GM12864 (cell line): ENCODE measurements at regions not wholly inside any gene's neighbourhood (a gene's known extent, or its start where the extent isn't known, plus 50 kb on each side); places are given as distances from the start of the nearest gene placed in this dataset.
"Not testable (repeated sequence)": the region's sequence is repeated elsewhere in the genome, so short reads cannot be mapped to it uniquely, and the experiment has no call there.

Experiments used
- DNase-seq: peaks from one replicate; pipeline ENCODE4 v3.0.0-alpha.2; 2011; ENCODE audit warnings: low read depth
- H3K4me3 ChIP-seq: 2 replicates; pipeline ENCODE4 v1.5.1; 2011; ENCODE audit warnings: mild to moderate bottlenecking, low read depth, low read length, control low read depth
- TF ChIP-seq, protein P1 (sequence below): IDR thresholded peaks from 2 replicates; pipeline ENCODE4 v1.5.1; 2011; ENCODE audit warnings: low read depth, mild to moderate bottlenecking, moderate library complexity, low read length, control low read depth, inconsistent platforms; ENCODE audit errors: missing control alignments

DNA sequence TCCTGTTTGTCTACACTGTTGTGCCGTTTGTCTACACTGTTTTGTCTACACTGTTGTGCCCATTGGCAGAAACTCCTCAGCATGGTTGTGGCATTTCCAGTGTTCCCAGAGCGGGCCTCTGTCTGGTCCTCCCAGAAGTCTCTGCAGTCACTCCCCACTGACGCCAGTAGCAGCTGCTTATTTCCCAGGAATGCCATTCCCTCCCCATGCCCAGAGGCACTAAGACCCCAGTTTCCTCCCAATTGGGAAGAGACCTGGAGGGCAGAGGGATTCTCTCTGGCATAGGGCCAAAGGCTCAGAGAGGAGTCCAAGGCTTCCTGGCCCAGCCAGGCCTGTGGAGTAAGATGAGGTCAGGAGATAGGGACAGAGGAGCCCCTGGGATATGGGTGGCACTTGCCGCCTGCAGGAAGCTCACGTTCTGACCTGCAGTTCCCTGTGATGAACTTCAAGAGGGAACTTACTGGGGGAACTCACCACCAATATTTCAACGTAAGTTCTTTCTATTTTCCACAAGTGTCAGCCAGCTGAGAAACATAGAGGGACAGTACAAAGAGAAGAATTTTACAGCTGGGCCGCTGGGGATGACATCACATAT is 69.1 kb downstream of the TNFAIP2 start:
- H3K4me3 ChIP-seq: no peak overlapping the region
- TF ChIP-seq, protein P1, sequence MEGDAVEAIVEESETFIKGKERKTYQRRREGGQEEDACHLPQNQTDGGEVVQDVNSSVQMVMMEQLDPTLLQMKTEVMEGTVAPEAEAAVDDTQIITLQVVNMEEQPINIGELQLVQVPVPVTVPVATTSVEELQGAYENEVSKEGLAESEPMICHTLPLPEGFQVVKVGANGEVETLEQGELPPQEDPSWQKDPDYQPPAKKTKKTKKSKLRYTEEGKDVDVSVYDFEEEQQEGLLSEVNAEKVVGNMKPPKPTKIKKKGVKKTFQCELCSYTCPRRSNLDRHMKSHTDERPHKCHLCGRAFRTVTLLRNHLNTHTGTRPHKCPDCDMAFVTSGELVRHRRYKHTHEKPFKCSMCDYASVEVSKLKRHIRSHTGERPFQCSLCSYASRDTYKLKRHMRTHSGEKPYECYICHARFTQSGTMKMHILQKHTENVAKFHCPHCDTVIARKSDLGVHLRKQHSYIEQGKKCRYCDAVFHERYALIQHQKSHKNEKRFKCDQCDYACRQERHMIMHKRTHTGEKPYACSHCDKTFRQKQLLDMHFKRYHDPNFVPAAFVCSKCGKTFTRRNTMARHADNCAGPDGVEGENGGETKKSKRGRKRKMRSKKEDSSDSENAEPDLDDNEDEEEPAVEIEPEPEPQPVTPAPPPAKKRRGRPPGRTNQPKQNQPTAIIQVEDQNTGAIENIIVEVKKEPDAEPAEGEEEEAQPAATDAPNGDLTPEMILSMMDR: no peak
- no peak for DNase-seq

DNA sequence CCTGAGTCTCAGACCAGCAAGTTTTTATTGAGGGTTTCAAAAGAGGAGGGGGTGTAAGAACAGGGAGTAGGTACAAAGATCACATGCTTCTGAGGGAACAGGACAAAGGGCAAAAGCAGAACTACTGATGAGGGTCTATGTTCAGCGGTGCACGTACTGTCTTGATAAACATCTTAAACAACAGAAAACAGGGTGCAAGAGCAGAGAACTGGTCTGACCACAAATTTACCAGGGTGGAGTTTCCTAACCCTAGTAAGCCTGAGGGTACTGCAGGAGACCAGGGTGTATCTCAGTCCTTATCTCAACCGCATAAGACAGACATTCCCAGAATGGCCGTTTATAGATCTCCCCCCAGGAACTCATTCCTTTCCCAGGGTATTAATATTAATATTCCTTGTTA is 69.6 kb downstream of the TNFAIP2 start:
- not testable (repeated sequence) for H3K4me3 ChIP-seq, DNase-seq

DNA sequence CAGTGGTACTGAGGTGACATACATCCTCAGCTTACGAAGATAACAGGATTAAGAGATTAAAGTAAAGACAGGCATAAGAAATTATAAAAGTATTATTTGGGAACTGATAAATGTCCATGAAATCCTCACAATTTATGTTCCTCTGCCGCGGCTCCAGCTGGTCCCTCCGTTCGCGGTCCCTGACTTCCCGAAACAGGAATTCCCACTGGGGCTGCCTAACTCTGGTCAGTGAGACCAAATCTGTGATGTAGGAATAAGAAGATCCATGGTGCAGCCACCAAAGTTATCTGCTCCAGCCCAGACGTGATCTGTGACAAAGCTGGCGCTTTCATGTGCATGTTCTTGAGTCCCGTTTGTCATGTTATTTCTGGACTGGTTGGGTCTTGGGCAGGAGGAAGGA is 70.2 kb downstream of the TNFAIP2 start:
- not testable (repeated sequence) for DNase-seq, H3K4me3 ChIP-seq

DNA sequence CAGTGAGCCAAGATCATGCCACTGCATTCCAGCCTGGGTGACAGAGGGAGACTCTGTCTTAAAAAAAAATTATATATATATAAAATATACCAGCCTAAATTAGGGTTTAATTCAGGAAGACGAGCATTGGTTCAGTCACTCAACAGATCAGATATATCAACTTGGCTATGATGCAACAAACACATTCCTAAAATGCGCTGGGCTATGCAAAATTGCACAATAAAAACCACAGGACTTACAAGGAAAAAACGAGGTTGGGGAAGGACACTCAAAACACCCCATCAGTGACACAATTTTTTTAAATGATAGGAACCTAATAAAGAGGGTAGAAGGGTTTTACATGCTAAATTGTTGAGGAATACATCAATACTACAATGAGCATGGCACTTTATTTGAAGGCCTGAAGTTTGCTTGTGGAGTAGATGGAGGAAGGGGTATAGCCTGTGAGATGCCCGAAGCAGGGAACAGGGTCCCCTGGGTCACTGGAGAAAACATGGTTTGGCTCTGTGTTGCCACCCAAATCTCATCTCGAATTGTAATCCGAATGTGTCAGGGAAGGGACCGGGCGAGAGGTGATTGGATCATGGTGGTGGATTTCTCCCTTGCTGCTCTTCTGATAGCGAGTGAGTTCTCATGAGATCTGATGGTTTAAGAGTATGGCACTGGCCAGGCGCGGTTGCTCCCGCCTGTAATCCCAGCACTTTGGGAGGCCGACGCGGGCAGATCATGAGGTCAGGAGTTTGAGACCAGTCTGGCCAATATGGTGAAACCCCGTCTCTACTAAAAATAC is 71.2 kb downstream of the TNFAIP2 start:
- no peak overlapping the region for H3K4me3 ChIP-seq
- no peak for DNase-seq
- TF ChIP-seq, protein P1: no peak

DNA sequence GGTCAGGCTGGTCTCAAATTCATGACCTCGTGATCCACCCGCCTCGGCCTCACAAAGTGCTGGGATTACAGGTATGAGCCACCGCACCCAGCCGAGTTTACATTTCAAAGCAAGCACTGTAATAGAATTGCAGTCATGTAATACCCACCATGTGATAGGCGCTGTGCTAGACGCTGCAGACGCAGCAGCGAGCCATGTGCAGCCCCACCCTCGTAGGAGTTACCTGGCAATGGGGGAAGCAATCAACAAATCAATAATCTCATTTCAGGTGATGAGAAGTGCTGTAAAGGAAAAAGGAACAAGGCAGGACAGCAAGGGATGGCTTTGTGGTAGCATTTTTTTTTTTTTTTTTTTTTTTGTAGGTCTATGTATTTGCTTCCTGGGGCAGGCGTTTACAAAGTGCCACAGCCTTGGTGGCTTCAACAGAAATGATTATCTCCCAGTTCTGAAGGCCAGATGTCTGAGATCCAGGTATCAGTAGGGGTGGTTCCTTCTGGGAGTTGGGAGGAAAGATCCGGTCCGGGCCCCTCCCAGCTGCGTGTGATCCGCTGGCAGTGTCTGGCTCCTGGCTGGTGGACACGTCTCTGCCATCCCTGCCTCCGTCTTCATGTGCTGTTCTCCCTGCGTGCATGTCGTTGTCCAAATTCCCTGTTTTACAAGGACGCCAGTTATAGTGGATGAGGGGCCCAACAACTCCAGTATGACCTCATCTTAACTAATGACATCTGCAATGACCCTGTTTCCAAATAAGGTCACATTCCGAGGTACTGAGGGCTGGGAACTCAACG is 72.8 kb downstream of the TNFAIP2 start:
- TF ChIP-seq, protein P1: no peak
- H3K4me3 ChIP-seq: no peak overlapping the region
- DNase-seq: no peak

DNA sequence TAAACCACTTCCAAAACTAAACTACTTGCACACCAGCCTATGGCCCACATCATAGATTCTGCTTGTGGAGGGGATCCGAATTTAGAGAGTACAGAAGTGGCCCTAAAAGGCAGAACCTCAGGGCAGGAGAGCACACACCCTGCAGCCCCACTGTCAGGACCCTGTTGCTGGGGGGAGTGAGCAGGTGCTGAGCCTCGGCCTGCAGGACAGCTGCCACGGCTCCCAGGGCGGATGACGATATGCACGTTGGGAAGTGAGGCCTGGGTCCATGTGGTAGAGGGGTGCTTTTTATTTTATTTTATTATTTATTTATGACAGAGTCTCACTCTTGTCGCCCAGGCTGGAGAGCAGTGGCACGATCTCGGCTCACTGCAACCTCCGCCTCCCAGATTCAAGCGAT is 73.5 kb downstream of the TNFAIP2 start:
- TF ChIP-seq, protein P1: no peak
- DNase-seq: no peak
- no peak overlapping the region for H3K4me3 ChIP-seq

DNA sequence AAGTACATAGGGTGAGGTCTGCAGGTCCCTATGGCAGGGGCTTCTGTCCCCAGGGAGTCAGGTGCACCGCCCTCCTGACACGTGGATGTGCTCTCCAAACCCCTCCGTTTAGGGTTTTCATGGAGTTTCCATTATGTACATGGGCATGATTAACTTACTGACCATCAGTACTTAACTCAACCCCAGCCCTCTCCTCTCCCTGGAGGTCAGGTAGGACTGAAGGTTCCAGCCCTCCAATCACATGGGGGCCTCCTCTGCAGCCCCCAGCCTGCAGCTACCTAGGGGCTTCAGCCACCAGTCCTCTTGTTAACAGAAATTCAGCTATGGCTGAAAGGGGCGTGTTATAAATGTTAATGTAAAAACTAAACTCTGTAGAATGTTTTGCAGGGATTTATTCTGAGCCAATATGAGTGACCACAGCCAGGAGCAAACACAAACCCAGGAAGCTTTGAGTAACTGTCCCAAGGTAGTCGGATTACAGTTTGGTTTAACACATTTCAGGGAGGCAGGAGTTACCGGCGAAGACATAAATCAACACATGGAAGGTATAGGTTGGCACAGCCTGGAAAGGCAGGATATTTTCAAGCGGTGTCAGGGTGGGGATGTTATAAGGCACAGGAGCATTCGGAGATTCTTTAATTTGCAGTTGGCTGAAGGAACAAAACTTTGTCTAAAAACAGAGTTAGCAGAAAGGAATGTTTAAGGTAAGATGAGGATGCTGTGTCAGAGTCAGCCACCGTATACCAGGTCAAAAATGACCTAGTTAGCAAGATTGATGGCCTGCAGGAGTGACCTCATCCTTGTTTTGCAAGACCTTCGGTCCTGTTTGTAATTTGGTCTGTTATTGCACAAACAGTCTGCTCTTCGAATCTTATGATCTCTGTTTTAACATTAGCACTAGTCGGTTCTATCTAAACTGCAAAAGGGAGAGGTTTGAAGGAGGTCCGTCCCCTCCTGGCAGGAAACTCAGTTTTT is 75.2 kb downstream of the TNFAIP2 start:
- TF ChIP-seq, protein P1: no peak
- H3K4me3 ChIP-seq: no peak overlapping the region
- DNase-seq: no peak
